ENCODE measurements at regions not wholly inside any gene's neighbourhood (a gene's known extent, or its start where the extent isn't known, plus 50 kb on each side); places are given as distances from the start of the nearest gene placed in this dataset.
A peak's percentile ranks its signal among the peaks of the same experiment; 100 is the strongest.

DNA sequence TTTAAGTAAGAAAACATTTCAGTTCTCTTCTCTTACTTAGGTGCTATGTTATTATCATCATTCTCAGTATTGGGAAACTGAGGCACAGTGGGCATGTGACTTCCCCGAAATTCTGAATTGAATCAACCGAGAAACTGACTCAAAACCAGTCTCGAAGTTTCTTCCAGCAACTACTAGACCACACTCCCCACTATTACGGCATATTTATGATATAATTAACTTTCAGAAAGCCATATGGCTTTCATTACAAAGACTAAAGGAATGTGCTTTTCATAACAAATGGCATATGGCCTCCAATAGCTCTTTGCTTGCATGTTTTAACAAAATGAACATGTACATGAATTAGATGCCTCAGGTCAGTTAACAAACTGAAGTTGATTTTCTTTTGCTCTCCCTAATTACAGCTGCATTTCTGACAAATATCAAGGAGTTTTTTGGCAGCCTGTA, 182.9 kb upstream of the SLC38A2 start:
- TF ChIP-seq POLR2A (IDR thresholded peaks at IDR 0.05; ENCODE audit: borderline replicate concordance, extremely low read depth, insufficient read depth, insufficient read length) (no peak), CEBPB (IDR thresholded peaks at IDR 0.05; ENCODE audit: low read depth) (no peak), SRF (IDR thresholded peaks at IDR 0.05; ENCODE audit: low read depth) (no peak), EZH2phosphoT487 (IDR thresholded peaks at IDR 0.05; ENCODE audit: borderline replicate concordance) (no peak), RAD21 (IDR thresholded peaks at IDR 0.05; ENCODE audit: low read depth) (no peak), POLR2AphosphoS5 (IDR thresholded peaks at IDR 0.05; ENCODE audit: low read depth, low read length) (no peak), JUND (IDR thresholded peaks at IDR 0.05) (0 out of 2 replicates have a peak, but pooled peaks have one; percentile 27), EZH2 (IDR thresholded peaks at IDR 0.05) (no peak), CBX3 (IDR thresholded peaks at IDR 0.05; ENCODE audit: low read depth) (no peak), EGR1 (IDR thresholded peaks at IDR 0.05; ENCODE audit: low read depth) (no peak), SP1 (IDR thresholded peaks at IDR 0.05; ENCODE audit: low read depth) (no peak)
- TF ChIP-seq, protein P1, sequence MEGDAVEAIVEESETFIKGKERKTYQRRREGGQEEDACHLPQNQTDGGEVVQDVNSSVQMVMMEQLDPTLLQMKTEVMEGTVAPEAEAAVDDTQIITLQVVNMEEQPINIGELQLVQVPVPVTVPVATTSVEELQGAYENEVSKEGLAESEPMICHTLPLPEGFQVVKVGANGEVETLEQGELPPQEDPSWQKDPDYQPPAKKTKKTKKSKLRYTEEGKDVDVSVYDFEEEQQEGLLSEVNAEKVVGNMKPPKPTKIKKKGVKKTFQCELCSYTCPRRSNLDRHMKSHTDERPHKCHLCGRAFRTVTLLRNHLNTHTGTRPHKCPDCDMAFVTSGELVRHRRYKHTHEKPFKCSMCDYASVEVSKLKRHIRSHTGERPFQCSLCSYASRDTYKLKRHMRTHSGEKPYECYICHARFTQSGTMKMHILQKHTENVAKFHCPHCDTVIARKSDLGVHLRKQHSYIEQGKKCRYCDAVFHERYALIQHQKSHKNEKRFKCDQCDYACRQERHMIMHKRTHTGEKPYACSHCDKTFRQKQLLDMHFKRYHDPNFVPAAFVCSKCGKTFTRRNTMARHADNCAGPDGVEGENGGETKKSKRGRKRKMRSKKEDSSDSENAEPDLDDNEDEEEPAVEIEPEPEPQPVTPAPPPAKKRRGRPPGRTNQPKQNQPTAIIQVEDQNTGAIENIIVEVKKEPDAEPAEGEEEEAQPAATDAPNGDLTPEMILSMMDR (IDR thresholded peaks at IDR 0.05 in 2 of 3, conservative IDR thresholded peaks at IDR 0.05 in 1 of 3; ENCODE audit: borderline replicate concordance in 1 of 3, insufficient read depth in 1 of 3, low read depth in 2 of 3, low read length in 2 of 3) = no peak
- TF ChIP-seq, protein P2, sequence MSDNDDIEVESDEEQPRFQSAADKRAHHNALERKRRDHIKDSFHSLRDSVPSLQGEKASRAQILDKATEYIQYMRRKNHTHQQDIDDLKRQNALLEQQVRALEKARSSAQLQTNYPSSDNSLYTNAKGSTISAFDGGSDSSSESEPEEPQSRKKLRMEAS (IDR thresholded peaks at IDR 0.05) = no peak
- TF ChIP-seq, protein P3, sequence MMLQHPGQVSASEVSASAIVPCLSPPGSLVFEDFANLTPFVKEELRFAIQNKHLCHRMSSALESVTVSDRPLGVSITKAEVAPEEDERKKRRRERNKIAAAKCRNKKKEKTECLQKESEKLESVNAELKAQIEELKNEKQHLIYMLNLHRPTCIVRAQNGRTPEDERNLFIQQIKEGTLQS (IDR thresholded peaks at IDR 0.05) = no peak

Measured in HCT116 (cell line).